SK-N-MC (cell line): ENCODE measurements at regions not wholly inside any gene's neighbourhood (a gene's known extent, or its start where the extent isn't known, plus 50 kb on each side); places are given as distances from the start of the nearest gene placed in this dataset.

Source experiments
- EZH2 ChIP-seq: fragments of 200-600 bp; sonication (generic); IDR thresholded peaks from one replicate; pipeline ENCODE4 v1.6.1; 2017; ENCODE audit warnings: antibody characterized with exemption
- FOXP2 ChIP-seq: optimal IDR thresholded peaks from 2 replicates; pipeline ENCODE3; 2011; ENCODE audit warnings: mild to moderate bottlenecking, moderate library complexity; ENCODE audit not compliant: insufficient read depth; ENCODE audit errors: extremely low read length, control extremely low read depth
- POLR2AphosphoS5 ChIP-seq: IDR thresholded peaks from 2 replicates; pipeline ENCODE4 v1.6.1; 2012; ENCODE audit warnings: mild to moderate bottlenecking, low read depth, low read length, borderline replicate concordance

DNA sequence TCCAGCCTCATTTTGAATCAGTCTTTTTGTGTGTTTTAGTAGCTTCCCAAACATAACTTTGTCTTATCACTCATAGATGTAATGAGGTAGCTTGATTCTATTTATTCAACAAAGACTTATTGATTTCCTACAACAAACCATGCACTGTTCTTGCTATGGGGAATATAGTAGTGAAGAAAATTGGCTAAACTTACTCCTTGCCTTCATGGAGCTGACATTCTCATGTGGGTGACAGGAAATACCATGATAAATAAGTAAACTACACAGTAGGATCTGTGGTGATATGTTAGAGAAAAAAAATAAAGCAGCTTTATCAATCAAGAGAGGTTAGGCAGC, 255.7 kb upstream of the TNC start:
- TF ChIP-seq EZH2 (no peak), POLR2AphosphoS5 (no peak), FOXP2 (no peak)
